ENCODE measurements at regions not wholly inside any gene's neighbourhood (a gene's known extent, or its start where the extent isn't known, plus 50 kb on each side); places are given as distances from the start of the nearest gene placed in this dataset.
"Not testable (repeated sequence)": the region's sequence is repeated elsewhere in the genome, so short reads cannot be mapped to it uniquely, and the experiment has no call there.

DNA sequence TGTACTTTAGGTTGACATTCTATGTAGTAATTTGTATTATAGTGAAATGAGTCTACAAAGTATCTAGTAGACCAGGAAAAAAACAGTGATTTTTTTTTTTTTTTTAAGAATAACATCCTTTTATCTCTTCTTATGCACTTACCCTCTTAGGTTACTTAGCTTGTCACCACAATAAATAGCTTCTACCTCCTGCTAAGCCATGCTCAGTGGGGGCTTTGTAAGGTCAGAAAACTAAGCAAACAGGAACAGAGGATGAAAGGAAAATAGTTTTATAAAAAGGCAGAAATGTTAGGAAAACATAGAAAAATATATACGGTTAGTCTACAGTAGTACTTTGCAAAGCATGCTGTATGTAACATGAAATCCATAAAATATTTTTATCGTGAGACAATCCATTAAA lies 385.3 kb upstream of the ATXN7L3B start:
- Mint-ChIP-seq H3K4me1 (ENCODE audit: unreplicated experiment) (no peaks in the 10 kb centered on the region), H3K27ac (ENCODE audit: unreplicated experiment) (no peak overlapping the region), H3K9me3 (ENCODE audit: unreplicated experiment) (no peaks in the 10 kb centered on the region), H3K36me3 (ENCODE audit: unreplicated experiment) (no peaks in the 10 kb centered on the region), H3K27me3 (ENCODE audit: unreplicated experiment) (no peaks in the 10 kb centered on the region), H3K4me3 (ENCODE audit: unreplicated experiment) (no peak overlapping the region)
- no peak for DNase-seq (ENCODE audit: extremely low spot score, unreplicated experiment)
- TF ChIP-seq, protein P1, sequence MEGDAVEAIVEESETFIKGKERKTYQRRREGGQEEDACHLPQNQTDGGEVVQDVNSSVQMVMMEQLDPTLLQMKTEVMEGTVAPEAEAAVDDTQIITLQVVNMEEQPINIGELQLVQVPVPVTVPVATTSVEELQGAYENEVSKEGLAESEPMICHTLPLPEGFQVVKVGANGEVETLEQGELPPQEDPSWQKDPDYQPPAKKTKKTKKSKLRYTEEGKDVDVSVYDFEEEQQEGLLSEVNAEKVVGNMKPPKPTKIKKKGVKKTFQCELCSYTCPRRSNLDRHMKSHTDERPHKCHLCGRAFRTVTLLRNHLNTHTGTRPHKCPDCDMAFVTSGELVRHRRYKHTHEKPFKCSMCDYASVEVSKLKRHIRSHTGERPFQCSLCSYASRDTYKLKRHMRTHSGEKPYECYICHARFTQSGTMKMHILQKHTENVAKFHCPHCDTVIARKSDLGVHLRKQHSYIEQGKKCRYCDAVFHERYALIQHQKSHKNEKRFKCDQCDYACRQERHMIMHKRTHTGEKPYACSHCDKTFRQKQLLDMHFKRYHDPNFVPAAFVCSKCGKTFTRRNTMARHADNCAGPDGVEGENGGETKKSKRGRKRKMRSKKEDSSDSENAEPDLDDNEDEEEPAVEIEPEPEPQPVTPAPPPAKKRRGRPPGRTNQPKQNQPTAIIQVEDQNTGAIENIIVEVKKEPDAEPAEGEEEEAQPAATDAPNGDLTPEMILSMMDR (IDR thresholded peaks at IDR 0.05), result no peak

DNA sequence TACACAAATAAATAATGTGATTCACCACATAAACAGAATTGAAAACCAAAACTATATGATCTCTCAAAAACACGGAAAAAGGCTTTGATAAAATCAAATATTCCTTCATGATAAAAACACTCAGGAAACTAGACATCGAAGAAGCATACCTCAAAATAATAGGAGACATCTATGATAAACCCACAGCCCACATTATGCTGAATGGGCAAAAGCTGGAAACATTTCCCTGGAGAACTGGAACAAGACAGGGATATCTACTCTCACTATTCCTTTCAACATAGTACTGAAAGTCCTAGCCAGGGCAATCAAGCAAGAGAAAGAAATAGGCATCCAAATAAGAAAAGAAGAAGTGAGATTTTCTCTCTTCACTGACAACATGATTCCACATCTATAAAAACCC lies 371.5 kb upstream of the ATXN7L3B start:
- H3K27me3 Mint-ChIP-seq (ENCODE audit: unreplicated experiment), result no peaks in the 10 kb centered on the region
- no peak for DNase-seq (ENCODE audit: extremely low spot score, unreplicated experiment)
- no peak overlapping the region for H3K27ac Mint-ChIP-seq (ENCODE audit: unreplicated experiment)
- TF ChIP-seq, protein P1 (IDR thresholded peaks at IDR 0.05), result no peak
- no peaks in the 10 kb centered on the region for H3K9me3 Mint-ChIP-seq (ENCODE audit: unreplicated experiment)
- H3K36me3 Mint-ChIP-seq (ENCODE audit: unreplicated experiment), result no peaks in the 10 kb centered on the region
- H3K4me3 Mint-ChIP-seq (ENCODE audit: unreplicated experiment), result no peak overlapping the region
- no peaks in the 10 kb centered on the region for H3K4me1 Mint-ChIP-seq (ENCODE audit: unreplicated experiment)

DNA sequence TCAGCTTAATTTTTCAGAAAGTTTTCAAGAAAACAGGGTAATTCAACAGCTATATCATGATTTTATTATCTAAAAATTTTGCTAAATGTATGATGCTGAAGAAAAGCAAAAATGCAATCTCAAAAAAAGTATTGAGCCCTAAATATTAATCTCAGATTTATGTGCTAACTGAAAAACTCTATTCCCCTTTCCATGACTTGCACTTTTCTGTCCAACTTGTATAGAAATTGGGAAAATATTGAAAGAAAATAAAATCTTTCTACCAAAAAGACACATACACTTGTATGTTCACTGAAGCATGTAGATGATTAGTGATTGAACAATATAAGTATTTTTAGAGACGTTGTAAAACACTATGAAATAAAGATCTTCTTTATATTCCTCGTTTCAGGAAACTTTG lies 368.0 kb upstream of the ATXN7L3B start:
- Mint-ChIP-seq H3K9me3 (ENCODE audit: unreplicated experiment) (peaks cover 5% of the 10 kb centered on the region), H3K36me3 (ENCODE audit: unreplicated experiment) (no peaks in the 10 kb centered on the region), H3K27ac (ENCODE audit: unreplicated experiment) (no peak overlapping the region), H3K4me3 (ENCODE audit: unreplicated experiment) (no peak overlapping the region), H3K27me3 (ENCODE audit: unreplicated experiment) (no peaks in the 10 kb centered on the region), H3K4me1 (ENCODE audit: unreplicated experiment) (no peaks in the 10 kb centered on the region)
- TF ChIP-seq, protein P1 (IDR thresholded peaks at IDR 0.05), result no peak
- no peak for DNase-seq (ENCODE audit: extremely low spot score, unreplicated experiment)

DNA sequence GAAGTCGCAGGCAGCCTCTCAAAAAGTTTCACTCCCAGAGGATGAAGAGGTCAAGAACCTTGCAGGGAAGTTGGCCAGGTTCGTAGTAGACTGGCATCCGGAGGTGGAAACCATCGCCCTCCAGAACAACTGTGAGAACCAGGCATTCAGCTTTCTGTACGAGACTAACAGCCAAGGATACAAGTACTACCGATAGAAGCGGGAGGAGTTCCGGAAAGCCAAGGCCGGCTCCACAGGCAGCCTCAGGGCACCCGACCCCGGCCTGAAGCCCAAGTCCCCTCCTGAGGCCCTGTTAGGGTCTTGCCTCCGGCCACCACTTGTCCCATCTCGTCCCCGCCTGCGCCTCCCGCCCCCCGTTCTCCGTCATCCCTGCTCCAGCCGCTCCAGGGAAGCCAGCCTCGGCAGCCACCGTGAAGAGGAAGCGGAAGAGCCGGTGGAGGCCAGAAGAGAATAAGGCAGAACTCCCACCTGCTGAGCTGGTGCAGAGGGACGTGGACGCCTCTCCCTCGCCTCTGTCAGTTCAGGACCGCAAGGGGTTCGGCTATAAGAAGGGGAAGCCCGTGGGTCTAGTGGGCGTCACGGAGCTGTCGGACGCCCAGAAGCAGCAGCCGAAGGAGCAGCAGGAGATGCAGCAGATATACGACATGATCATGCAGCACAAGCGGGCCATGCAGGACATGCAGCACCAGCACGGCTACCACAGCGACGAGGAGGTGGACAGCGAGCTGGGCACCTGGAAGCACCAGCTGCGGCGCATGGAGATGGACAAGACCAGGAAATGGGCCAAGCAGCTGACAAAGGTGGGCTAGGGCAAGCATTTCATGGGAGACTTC lies 366.8 kb upstream of the ATXN7L3B start:
- H3K36me3 Mint-ChIP-seq (ENCODE audit: unreplicated experiment), result no peaks in the 10 kb centered on the region
- H3K9me3 Mint-ChIP-seq (ENCODE audit: unreplicated experiment), result peaks cover 7% of the 10 kb centered on the region
- H3K4me3 Mint-ChIP-seq (ENCODE audit: unreplicated experiment), result no peak overlapping the region
- H3K27ac Mint-ChIP-seq (ENCODE audit: unreplicated experiment), result no peak overlapping the region
- TF ChIP-seq, protein P1 (IDR thresholded peaks at IDR 0.05), result no peak
- H3K27me3 Mint-ChIP-seq (ENCODE audit: unreplicated experiment), result no peaks in the 10 kb centered on the region
- DNase-seq (ENCODE audit: extremely low spot score, unreplicated experiment), result no peak
- H3K4me1 Mint-ChIP-seq (ENCODE audit: unreplicated experiment), result no peaks in the 10 kb centered on the region

DNA sequence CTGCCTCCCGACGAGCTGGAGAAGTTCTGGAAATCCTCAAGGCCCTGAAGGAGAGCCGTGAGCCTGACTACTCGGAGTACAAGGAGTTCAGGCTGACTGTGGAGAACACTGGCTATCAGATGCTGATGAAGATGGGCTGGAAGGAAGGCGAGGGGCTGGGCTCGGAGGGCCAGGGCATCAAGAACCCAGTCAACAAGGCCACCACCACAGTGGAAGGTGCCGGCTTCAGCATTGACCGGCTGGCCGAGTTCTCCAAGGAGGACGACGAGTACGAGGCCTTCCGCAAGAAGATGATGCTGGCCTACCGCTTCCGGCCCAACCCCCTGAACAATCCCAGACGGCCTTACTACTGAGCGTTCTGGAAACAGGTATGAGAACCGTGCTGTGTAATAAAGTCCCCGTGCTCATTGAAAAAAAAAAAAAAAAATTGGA lies 366.1 kb upstream of the ATXN7L3B start:
- no peak for DNase-seq (ENCODE audit: extremely low spot score, unreplicated experiment)
- Mint-ChIP-seq H3K4me1 (ENCODE audit: unreplicated experiment) (no peaks in the 10 kb centered on the region), H3K36me3 (ENCODE audit: unreplicated experiment) (no peaks in the 10 kb centered on the region), H3K9me3 (ENCODE audit: unreplicated experiment) (peaks cover 7% of the 10 kb centered on the region), H3K4me3 (ENCODE audit: unreplicated experiment) (no peak overlapping the region), H3K27me3 (ENCODE audit: unreplicated experiment) (no peaks in the 10 kb centered on the region), H3K27ac (ENCODE audit: unreplicated experiment) (no peak overlapping the region)
- TF ChIP-seq, protein P1 (IDR thresholded peaks at IDR 0.05), result no peak

DNA sequence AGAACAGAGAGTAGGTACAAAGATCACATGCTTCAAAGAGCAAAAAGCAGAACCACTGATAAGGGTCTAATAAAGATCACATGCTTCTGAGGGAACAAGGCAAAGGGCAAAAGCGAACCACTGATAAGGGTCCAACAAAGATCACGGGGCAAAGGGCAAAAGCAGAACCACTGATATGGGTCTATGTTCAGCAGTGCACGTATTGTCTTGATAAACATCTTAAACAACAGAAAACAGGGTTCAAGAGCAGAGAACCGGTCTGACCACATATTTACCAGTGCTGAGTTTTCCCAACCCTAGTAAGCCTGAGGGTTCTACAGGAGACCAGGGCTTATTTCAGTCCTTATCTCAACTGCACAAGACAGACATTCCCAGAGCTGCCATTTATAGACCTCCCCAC lies 362.7 kb upstream of the ATXN7L3B start:
- H3K9me3 Mint-ChIP-seq (ENCODE audit: unreplicated experiment); H3K36me3 Mint-ChIP-seq (ENCODE audit: unreplicated experiment); H3K27me3 Mint-ChIP-seq (ENCODE audit: unreplicated experiment); H3K4me3 Mint-ChIP-seq (ENCODE audit: unreplicated experiment); DNase-seq (ENCODE audit: extremely low spot score, unreplicated experiment); H3K27ac Mint-ChIP-seq (ENCODE audit: unreplicated experiment); H3K4me1 Mint-ChIP-seq (ENCODE audit: unreplicated experiment): not testable (repeated sequence)
